HepG2 (cell line): ENCODE measurements at regions not wholly inside any gene's neighbourhood (a gene's known extent, or its start where the extent isn't known, plus 50 kb on each side); places are given as distances from the start of the nearest gene placed in this dataset.
A peak's percentile ranks its signal among the peaks of the same experiment; 100 is the strongest.

Source experiments
- ASH2L ChIP-seq: fragments of 300-600, 200-600 bp; sonication (generic); IDR thresholded peaks from 2 replicates; pipeline ENCODE4 v1.7.0; 2017; ENCODE audit warnings: low read depth, mild to moderate bottlenecking, moderate library complexity, mixed read lengths, low read length; ENCODE audit not compliant: insufficient read length
- FOSL2 ChIP-seq: sonication (generic); formaldehyde crosslinking; IDR thresholded peaks from 2 replicates; pipeline ENCODE4 v1.4.0; 2020; ENCODE audit warnings: missing genetic modification reagents
- HMGXB3 ChIP-seq: sonication (generic); formaldehyde crosslinking; IDR thresholded peaks from 2 replicates; pipeline ENCODE4 v1.4.0; 2020; ENCODE audit warnings: missing genetic modification reagents, borderline replicate concordance
- HNF4G ChIP-seq, 2 experiments: sonication (generic) in 1 of 2; formaldehyde crosslinking in 1 of 2; IDR thresholded peaks; 2 replicates each; pipeline versions ENCODE4 v1.4.0 to v1.6.1; 2011 to 2020; ENCODE audit warnings: borderline replicate concordance in 2 of 2, low read depth in 2 of 2, mild to moderate bottlenecking in 2 of 2, low read length in 1 of 2, missing genetic modification reagents in 1 of 2, moderate library complexity in 1 of 2
- IRF2 ChIP-seq: IDR thresholded peaks from 2 replicates; pipeline ENCODE4 v1.6.1; 2018; ENCODE audit warnings: missing genetic modification reagents, missing compliant biosample characterization
- KAT8 ChIP-seq: IDR thresholded peaks from 2 replicates; pipeline ENCODE4 v1.6.1; 2016; ENCODE audit warnings: missing genetic modification reagents, missing compliant biosample characterization
- MIXL1 ChIP-seq: IDR thresholded peaks from 2 replicates; pipeline ENCODE4 v1.6.1; 2016
- MNT ChIP-seq: fragments of 450-650 bp; IDR thresholded peaks from 2 replicates; pipeline ENCODE4 v1.6.1; 2016
- NFIC ChIP-seq: IDR thresholded peaks from 2 replicates; pipeline ENCODE4 v1.6.1; 2012; ENCODE audit warnings: mild to moderate bottlenecking, low read length, inconsistent platforms
- POLR2A ChIP-seq, 2 experiments: IDR thresholded peaks; 2 replicates each; pipeline ENCODE4 v1.6.1; 2011; ENCODE audit warnings: low read depth in 2 of 2, low read length in 2 of 2, mild to moderate bottlenecking in 1 of 2, moderate library complexity in 1 of 2; ENCODE audit not compliant: insufficient read depth in 1 of 2
- SOX6 ChIP-seq, 2 experiments: fragments of 450-650 bp in 1 of 2; sonication (generic) in 1 of 2; formaldehyde crosslinking in 1 of 2; IDR thresholded peaks; 2 replicates each; pipeline versions ENCODE4 v1.4.0 to v1.6.1; 2017 to 2020; ENCODE audit warnings: antibody characterized with exemption in 1 of 2, mild to moderate bottlenecking in 1 of 2, missing genetic modification reagents in 1 of 2
- SRSF1 ChIP-seq: fragments of 200-400 bp; formaldehyde crosslinking; optimal IDR thresholded peaks from 2 replicates; pipeline ENCODE3; 2017; ENCODE audit warnings: mild to moderate bottlenecking, low read depth, low read length, moderate library complexity
- ZBTB46 ChIP-seq: sonication (generic); formaldehyde crosslinking; IDR thresholded peaks from 2 replicates; pipeline ENCODE4 v1.4.0; 2020; ENCODE audit warnings: mild to moderate bottlenecking, missing genetic modification reagents, borderline replicate concordance
- ZNF136 ChIP-seq: sonication (generic); formaldehyde crosslinking; IDR thresholded peaks from 2 replicates; pipeline ENCODE4 v1.8.1; 2022; ENCODE audit warnings: low read depth, mild to moderate bottlenecking, moderate library complexity, missing genetic modification reagents
- ZNF205 ChIP-seq: IDR thresholded peaks from 2 replicates; pipeline ENCODE4 v1.6.1; 2018; ENCODE audit warnings: missing biosample characterization, missing genetic modification reagents
- ZNF362 ChIP-seq: sonication (generic); formaldehyde crosslinking; IDR thresholded peaks from 2 replicates; pipeline ENCODE4 v1.4.0; 2020; ENCODE audit warnings: missing genetic modification reagents, mild to moderate bottlenecking, borderline replicate concordance
- ZNF580 ChIP-seq: IDR thresholded peaks from 2 replicates; pipeline ENCODE4 v1.6.1; 2016; ENCODE audit warnings: low read depth, borderline replicate concordance
- ZNF792 ChIP-seq: IDR thresholded peaks from 2 replicates; pipeline ENCODE4 v1.6.1; 2016
- ZNF839 ChIP-seq: sonication (generic); formaldehyde crosslinking; IDR thresholded peaks from 2 replicates; pipeline ENCODE4 v1.4.0; 2020; ENCODE audit warnings: missing genetic modification reagents, mild to moderate bottlenecking, borderline replicate concordance
- ZSCAN9 ChIP-seq: IDR thresholded peaks from 2 replicates; pipeline ENCODE4 v1.6.1; 2016; ENCODE audit warnings: borderline replicate concordance

- TF ChIP-seq ASH2L (no peak), ZNF136 (CRISPR knock-in tag) (no peak), KAT8 (CRISPR knock-in tag) (peak; percentile 65; the same call in 1 of the 2 replicates), HMGXB3 (CRISPR knock-in tag) (peak; percentile 71), ZNF839 (no peak), ZNF580 (peak; percentile 57; the same call in 1 of the 2 replicates), MIXL1 (peak; percentile 76), HNF4G (IDR thresholded peaks at IDR 0.05; ENCODE audit: borderline replicate concordance, low read depth, low read length) (no peak), HNF4G (CRISPR knock-in tag; IDR thresholded peaks at IDR 0.05; ENCODE audit: borderline replicate concordance, low read depth) (no peak), IRF2 (CRISPR knock-in tag) (peak; percentile 26; the same call in 1 of the 2 replicates), POLR2A (IDR thresholded peaks at IDR 0.05; ENCODE audit: insufficient read depth in 1 of 2, low read depth in 2 of 2, low read length in 2 of 2) (no peak), ZNF792 (peak; percentile 86; the same call in 1 of the 2 replicates), SRSF1 (no peak), ZSCAN9 (CRISPR knock-in tag) (peak; percentile 54; the same call in 1 of the 2 replicates), FOSL2 (peak; percentile 35; the same call in 1 of the 2 replicates), ZNF205 (CRISPR knock-in tag) (peak; percentile 96), NFIC (peak; percentile 48; the same call in 1 of the 2 replicates), SOX6 (IDR thresholded peaks at IDR 0.05) (no peak), SOX6 (CRISPR knock-in tag; IDR thresholded peaks at IDR 0.05) (peak; percentile 69), ZNF362 (CRISPR knock-in tag) (peak; percentile 86; the same call in 1 of the 2 replicates), ZBTB46 (CRISPR knock-in tag) (no peak), MNT (0 out of 2 replicates have a peak, but pooled peaks have one; percentile 18)
Observed at GRCh38 chr12:115763982-115764621, 513.4 kb downstream of the MED13L start (continued).
